Glutamatergic neuron (in vitro differentiated cells): ENCODE measurements at regions not wholly inside any gene's neighbourhood (a gene's known extent, or its start where the extent isn't known, plus 50 kb on each side); places are given as distances from the start of the nearest gene placed in this dataset.

Experiments
- DNase-seq: peaks from one replicate; pipeline ENCODE4 v3.0.0; 2022
- H3K27ac Mint-ChIP-seq: one replicate; pipeline ENCODE4 v1.8.0; 2020; ENCODE audit warnings: mild to moderate bottlenecking, mixed read lengths, inconsistent platforms; ENCODE audit not compliant: unreplicated experiment
- H3K27me3 Mint-ChIP-seq: one replicate; pipeline ENCODE4 v1.8.0; 2020; ENCODE audit warnings: mild to moderate bottlenecking, moderate library complexity, mixed read lengths, inconsistent platforms; ENCODE audit not compliant: unreplicated experiment
- H3K36me3 Mint-ChIP-seq: one replicate; pipeline ENCODE4 v1.8.0; 2020; ENCODE audit warnings: mild to moderate bottlenecking, mixed read lengths, inconsistent platforms; ENCODE audit not compliant: unreplicated experiment
- H3K4me1 Mint-ChIP-seq: one replicate; pipeline ENCODE4 v1.8.0; 2020; ENCODE audit warnings: mild to moderate bottlenecking, low read depth, mixed read lengths, inconsistent platforms; ENCODE audit not compliant: unreplicated experiment
- H3K4me3 Mint-ChIP-seq: one replicate; pipeline ENCODE4 v1.8.0; 2020; ENCODE audit warnings: mild to moderate bottlenecking, mixed read lengths, inconsistent platforms; ENCODE audit not compliant: unreplicated experiment
- H3K9me3 Mint-ChIP-seq: one replicate; pipeline ENCODE4 v1.8.0; 2020; ENCODE audit warnings: mild to moderate bottlenecking, moderate library complexity, mixed read lengths, inconsistent platforms; ENCODE audit not compliant: unreplicated experiment
- TF ChIP-seq, protein P1 (sequence below): fragments of 200-600 bp; sonication (generic); IDR thresholded peaks from one replicate; pipeline ENCODE4 v1.5.0; 2021; ENCODE audit not compliant: partially characterized antibody, unreplicated experiment

DNA sequence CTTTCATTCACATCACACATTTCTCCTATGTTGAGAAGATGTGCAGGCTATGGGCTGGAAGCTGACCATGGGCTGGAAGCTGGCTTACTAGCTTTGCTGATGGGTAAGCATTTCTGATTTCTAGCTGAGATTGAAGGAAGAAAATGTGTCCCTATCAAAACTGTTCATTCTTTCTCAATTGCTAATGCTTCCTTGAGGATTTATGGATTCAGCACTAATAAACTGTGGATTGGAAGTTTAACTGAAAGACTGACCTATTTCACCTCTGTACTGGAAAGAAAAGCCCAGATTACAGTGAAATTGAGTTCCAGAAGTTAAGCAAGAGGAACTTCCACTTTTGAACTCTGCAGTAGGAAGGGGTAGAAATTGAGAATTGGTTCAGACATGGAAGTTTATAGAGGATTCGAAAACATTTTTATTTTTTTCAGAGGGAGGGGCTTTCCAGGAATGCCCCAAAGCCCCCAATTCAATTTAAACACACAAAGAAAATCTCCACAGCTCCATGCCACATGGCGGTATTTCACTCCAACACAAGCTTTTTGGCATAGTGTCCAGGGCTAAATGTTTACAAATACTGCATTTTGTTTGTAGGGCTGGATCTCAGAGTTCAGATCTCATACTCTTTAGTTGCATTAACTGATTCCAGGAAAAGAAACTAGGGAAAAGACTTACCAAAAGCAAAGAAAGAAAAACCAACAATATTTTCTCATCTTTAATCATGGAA, 61.2 kb upstream of the ARGLU1 start:
- TF ChIP-seq, protein P1, sequence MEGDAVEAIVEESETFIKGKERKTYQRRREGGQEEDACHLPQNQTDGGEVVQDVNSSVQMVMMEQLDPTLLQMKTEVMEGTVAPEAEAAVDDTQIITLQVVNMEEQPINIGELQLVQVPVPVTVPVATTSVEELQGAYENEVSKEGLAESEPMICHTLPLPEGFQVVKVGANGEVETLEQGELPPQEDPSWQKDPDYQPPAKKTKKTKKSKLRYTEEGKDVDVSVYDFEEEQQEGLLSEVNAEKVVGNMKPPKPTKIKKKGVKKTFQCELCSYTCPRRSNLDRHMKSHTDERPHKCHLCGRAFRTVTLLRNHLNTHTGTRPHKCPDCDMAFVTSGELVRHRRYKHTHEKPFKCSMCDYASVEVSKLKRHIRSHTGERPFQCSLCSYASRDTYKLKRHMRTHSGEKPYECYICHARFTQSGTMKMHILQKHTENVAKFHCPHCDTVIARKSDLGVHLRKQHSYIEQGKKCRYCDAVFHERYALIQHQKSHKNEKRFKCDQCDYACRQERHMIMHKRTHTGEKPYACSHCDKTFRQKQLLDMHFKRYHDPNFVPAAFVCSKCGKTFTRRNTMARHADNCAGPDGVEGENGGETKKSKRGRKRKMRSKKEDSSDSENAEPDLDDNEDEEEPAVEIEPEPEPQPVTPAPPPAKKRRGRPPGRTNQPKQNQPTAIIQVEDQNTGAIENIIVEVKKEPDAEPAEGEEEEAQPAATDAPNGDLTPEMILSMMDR: no peak
- Mint-ChIP-seq H3K4me3 (no peak overlapping the region), H3K36me3 (peaks cover 3% of the 10 kb centered on the region), H3K27me3 (peaks cover 3% of the 10 kb centered on the region), H3K27ac (no peak overlapping the region), H3K9me3 (peaks cover 2% of the 10 kb centered on the region), H3K4me1 (no peaks in the 10 kb centered on the region)
- no peak for DNase-seq

DNA sequence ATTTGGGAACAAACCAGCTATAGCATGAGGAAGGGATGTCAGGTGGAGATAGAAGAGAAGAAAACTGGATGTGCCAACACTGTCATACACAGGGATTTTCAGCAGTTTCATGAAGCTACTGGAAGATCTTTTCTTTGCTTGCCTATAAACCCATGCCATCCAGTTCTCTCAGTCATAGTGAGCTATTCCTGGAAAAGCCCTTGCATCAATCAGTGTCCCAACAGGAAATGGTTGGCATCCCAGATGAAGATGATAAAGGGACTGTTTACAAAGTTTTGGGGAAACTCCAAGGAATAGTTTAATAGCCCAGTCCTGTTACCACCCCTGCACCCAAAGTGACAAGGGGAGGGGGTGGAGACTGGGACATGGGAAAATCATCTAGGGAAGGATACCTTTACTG, 58.5 kb upstream of the ARGLU1 start:
- peaks cover 2% of the 10 kb centered on the region for H3K9me3 Mint-ChIP-seq
- H3K4me3 Mint-ChIP-seq: no peak overlapping the region
- H3K36me3 Mint-ChIP-seq: peaks cover 3% of the 10 kb centered on the region
- TF ChIP-seq, protein P1: no peak
- H3K4me1 Mint-ChIP-seq: no peaks in the 10 kb centered on the region
- no peak for DNase-seq
- H3K27me3 Mint-ChIP-seq: peaks cover 3% of the 10 kb centered on the region
- H3K27ac Mint-ChIP-seq: no peak overlapping the region

DNA sequence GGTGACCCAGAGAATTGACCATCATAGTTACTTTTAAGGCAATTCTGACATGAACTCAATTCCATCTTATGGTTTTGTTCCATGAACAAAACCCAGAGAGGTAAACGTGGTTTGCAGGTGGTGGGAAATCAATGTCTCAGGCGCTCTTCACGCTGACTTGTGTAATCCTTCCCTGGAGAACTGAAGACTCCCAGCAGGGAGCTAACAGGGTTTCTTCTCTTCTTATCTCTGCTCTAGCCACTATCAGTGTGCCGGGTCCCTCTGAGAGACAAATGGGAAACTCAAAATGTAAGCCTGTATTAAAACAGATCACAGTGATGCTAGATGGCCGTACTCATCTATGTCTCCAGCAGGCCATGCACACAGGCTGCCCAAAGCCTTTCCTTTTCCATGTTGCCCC, 57.6 kb upstream of the ARGLU1 start:
- peaks cover 3% of the 10 kb centered on the region for H3K27me3 Mint-ChIP-seq
- no peak overlapping the region for H3K4me3 Mint-ChIP-seq
- H3K4me1 Mint-ChIP-seq: no peaks in the 10 kb centered on the region
- peaks cover 2% of the 10 kb centered on the region for H3K9me3 Mint-ChIP-seq
- no peak for DNase-seq
- H3K36me3 Mint-ChIP-seq: peaks cover 3% of the 10 kb centered on the region
- TF ChIP-seq, protein P1: no peak
- no peak overlapping the region for H3K27ac Mint-ChIP-seq

DNA sequence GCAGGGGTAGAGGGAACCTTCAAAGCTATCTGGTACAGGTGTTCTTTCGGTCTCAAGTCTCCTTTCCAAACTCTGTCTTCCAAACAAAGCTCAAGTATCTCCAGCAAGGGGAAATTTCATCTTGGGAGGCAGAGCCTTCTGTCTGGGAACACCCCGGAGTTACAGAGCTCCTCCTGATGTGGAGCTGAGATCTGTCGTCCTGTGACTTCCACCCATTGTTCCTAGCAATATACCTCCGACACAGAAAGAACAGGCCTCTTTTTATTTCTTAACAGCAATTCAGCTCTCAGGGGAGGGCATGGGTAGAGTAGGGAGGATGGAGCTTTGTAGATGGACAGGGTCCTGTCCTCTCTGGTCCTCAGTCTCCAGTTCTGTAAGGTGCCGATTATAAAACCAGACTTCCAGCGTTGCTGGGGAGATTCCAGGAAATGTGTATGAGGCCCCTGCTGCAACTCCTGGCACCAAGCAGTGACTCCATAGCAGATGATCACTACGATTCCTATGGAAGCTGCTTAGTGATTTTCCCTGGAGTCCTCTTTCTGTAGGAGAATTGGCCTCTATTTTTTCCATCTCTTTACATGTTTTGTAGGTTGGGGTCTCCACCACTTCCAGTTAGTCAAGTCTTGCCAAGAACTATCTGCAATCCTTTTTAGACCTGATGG, 56.0 kb upstream of the ARGLU1 start:
- DNase-seq: no peak
- TF ChIP-seq, protein P1: no peak
- Mint-ChIP-seq H3K4me3 (no peak overlapping the region), H3K4me1 (no peaks in the 10 kb centered on the region), H3K27ac (no peak overlapping the region), H3K9me3 (peaks cover 2% of the 10 kb centered on the region), H3K27me3 (peaks cover 3% of the 10 kb centered on the region), H3K36me3 (peaks cover 3% of the 10 kb centered on the region)

DNA sequence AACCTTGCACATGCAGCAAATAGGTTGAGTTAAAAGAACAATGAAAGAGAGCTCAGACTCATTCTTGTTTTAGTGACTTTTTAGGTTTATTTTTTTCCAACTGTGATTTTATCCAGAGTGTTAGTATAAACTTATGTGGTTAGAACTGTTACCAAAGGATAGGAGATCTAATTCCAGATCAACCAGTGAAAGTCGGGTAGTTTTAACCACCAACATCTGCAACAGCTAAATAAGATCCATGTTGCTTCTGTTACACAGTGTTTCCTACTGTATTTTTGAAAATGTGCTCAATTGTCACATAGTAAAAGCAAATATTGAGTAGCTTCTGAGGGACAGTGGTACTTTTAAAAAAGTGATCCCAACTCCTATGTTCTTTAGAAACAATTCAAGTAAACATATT, 53.9 kb upstream of the ARGLU1 start:
- Mint-ChIP-seq H3K4me3 (no peak overlapping the region), H3K27ac (no peak overlapping the region), H3K36me3 (peaks cover 3% of the 10 kb centered on the region), H3K9me3 (peaks cover 1% of the 10 kb centered on the region), H3K27me3 (no peaks in the 10 kb centered on the region), H3K4me1 (no peaks in the 10 kb centered on the region)
- DNase-seq: no peak
- TF ChIP-seq, protein P1: no peak
